NCI-H2196 treated with DMSO at 0.1 percent for 48 hours (cell line): ENCODE measurements at regions not wholly inside any gene's neighbourhood (a gene's known extent, or its start where the extent isn't known, plus 50 kb on each side); places are given as distances from the start of the nearest gene placed in this dataset.

Experiments used
- DNase-seq: peaks from one replicate; lab custom pipeline; 2025; ENCODE audit not compliant: unreplicated experiment; lab: John Stamatoyannopoulos, UW

- DNase-seq, result no peak
Observed at GRCh38 chr4:53818104-53818503, 226.8 kb upstream of the LNX1 start.

- no peak for DNase-seq
Observed at GRCh38 chr4:53816561-53816960, 225.3 kb upstream of the LNX1 start.

- DNase-seq, result no peak
Observed at GRCh38 chr4:53815281-53815680, 224.0 kb upstream of the LNX1 start.

GRCh38 chr4:53813998-53814397 lies 222.7 kb upstream of the LNX1 start:
- no peak for DNase-seq

GRCh38 chr4:53810643-53811042 lies 219.4 kb upstream of the LNX1 start:
- DNase-seq, result no peak

GRCh38 chr4:53809816-53810215 lies 218.5 kb upstream of the LNX1 start:
- DNase-seq, result no peak

- no peak for DNase-seq
Observed at GRCh38 chr4:53805291-53805690, 214.0 kb upstream of the LNX1 start.

GRCh38 chr4:53804719-53805118 lies 213.4 kb upstream of the LNX1 start:
- DNase-seq, result no peak

GRCh38 chr4:53802500-53802899 lies 211.2 kb upstream of the LNX1 start:
- no peak for DNase-seq

- no peak for DNase-seq
Observed at GRCh38 chr4:53801373-53801772, 210.1 kb upstream of the LNX1 start.

- no peak for DNase-seq
Observed at GRCh38 chr4:53800741-53801140, 209.5 kb upstream of the LNX1 start.

GRCh38 chr4:53793096-53793495 lies 201.8 kb upstream of the LNX1 start:
- DNase-seq, result no peak

- DNase-seq, result no peak
Observed at GRCh38 chr4:53790286-53790685, 199.0 kb upstream of the LNX1 start.

GRCh38 chr4:53788621-53789020 lies 197.3 kb upstream of the LNX1 start:
- no peak for DNase-seq

- DNase-seq, result no peak
Observed at GRCh38 chr4:53788011-53788410, 196.7 kb upstream of the LNX1 start.

- no peak for DNase-seq
Observed at GRCh38 chr4:53786632-53787031, 195.3 kb upstream of the LNX1 start.

GRCh38 chr4:53785996-53786395 lies 194.7 kb upstream of the LNX1 start:
- no peak for DNase-seq

GRCh38 chr4:53784112-53784511 lies 192.8 kb upstream of the LNX1 start:
- DNase-seq, result no peak

GRCh38 chr4:53783208-53783859 lies 192.0 kb upstream of the LNX1 start:
- no peak for DNase-seq

GRCh38 chr4:53782458-53782845 lies 191.2 kb upstream of the LNX1 start:
- DNase-seq, result no peak

GRCh38 chr4:53781629-53782457 lies 190.6 kb upstream of the LNX1 start:
- DNase-seq, result no peak

- DNase-seq, result no peak
Observed at GRCh38 chr4:53780736-53781400, 189.6 kb upstream of the LNX1 start.
